ENCODE measurements at regions not wholly inside any gene's neighbourhood (a gene's known extent, or its start where the extent isn't known, plus 50 kb on each side); places are given as distances from the start of the nearest gene placed in this dataset.

DNA sequence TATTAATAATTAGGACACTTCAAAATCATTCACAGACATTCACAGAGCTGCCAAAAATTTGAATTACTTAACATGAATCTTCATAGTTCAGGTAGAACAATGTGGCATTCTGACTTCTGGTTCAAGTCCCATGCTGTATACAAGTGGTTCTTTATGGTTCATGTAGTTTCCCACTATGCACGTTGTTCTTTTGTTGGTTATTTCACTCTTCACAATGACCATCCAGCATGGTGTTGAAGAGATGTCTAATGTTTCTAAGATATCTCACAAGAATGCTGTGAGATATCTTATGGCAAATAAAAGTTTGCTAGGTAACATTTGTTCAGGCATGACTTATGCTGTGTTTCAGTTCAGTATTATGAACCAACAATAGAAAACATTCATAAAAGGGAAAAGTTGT, 88.2 kb upstream of the SLITRK6 start:
- TF ChIP-seq, protein P1, sequence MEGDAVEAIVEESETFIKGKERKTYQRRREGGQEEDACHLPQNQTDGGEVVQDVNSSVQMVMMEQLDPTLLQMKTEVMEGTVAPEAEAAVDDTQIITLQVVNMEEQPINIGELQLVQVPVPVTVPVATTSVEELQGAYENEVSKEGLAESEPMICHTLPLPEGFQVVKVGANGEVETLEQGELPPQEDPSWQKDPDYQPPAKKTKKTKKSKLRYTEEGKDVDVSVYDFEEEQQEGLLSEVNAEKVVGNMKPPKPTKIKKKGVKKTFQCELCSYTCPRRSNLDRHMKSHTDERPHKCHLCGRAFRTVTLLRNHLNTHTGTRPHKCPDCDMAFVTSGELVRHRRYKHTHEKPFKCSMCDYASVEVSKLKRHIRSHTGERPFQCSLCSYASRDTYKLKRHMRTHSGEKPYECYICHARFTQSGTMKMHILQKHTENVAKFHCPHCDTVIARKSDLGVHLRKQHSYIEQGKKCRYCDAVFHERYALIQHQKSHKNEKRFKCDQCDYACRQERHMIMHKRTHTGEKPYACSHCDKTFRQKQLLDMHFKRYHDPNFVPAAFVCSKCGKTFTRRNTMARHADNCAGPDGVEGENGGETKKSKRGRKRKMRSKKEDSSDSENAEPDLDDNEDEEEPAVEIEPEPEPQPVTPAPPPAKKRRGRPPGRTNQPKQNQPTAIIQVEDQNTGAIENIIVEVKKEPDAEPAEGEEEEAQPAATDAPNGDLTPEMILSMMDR (IDR thresholded peaks at IDR 0.05) = no peak
- no peak for TF ChIP-seq ZFX (IDR thresholded peaks at IDR 0.05; ENCODE audit: borderline replicate concordance)
